OCI-LY3 (cell line): ENCODE measurements at regions not wholly inside any gene's neighbourhood (a gene's known extent, or its start where the extent isn't known, plus 50 kb on each side); places are given as distances from the start of the nearest gene placed in this dataset.

Experiments
- H2AFZ ChIP-seq: fragments of 200-600, 300-600 bp; shearing (Covaris generic); 2 replicates; pipeline ENCODE4 v1.6.0; 2014; ENCODE audit warnings: antibody characterized with exemption, low read depth, low read length
- H3K27ac ChIP-seq: fragments of 200-600, 300-600 bp; sonication (generic); 2 replicates; pipeline ENCODE4 v1.5.1; 2014; ENCODE audit warnings: mild to moderate bottlenecking, low read length, moderate library complexity, mixed read lengths
- H3K27me3 ChIP-seq: fragments of 200-600, 300-600 bp; sonication (generic); 2 replicates; pipeline ENCODE4 v1.6.1; 2014; ENCODE audit warnings: low read depth, low read length, mixed read lengths
- H3K36me3 ChIP-seq: fragments of 200-600, 300-600 bp; sonication (generic); replicated peaks from 2 replicates; pipeline ENCODE3; 2014; ENCODE audit warnings: low read depth, low read length, mixed read lengths
- H3K4me1 ChIP-seq: fragments of 300-600, 200-600 bp; sonication (generic); 2 replicates; pipeline ENCODE4 v1.6.1; 2014; ENCODE audit warnings: low read length, mixed read lengths
- H3K4me2 ChIP-seq: fragments of 200-600, 300-600 bp; sonication (generic); 2 replicates; pipeline ENCODE4 v1.6.1; 2014; ENCODE audit warnings: low read length, mixed read lengths
- H3K4me3 ChIP-seq: fragments of 300-600, 200-600 bp; sonication (generic); 2 replicates; pipeline ENCODE4 v1.5.1; 2014; ENCODE audit warnings: antibody characterized with exemption, mild to moderate bottlenecking, low read length, moderate library complexity
- H3K79me2 ChIP-seq: fragments of 300-600, 200-600 bp; shearing (Covaris generic); 2 replicates; pipeline ENCODE4 v1.6.1; 2014; ENCODE audit warnings: mild to moderate bottlenecking, low read length, mixed read lengths
- H3K9ac ChIP-seq: fragments of 300-600, 200-600 bp; shearing (Covaris generic); 2 replicates; pipeline ENCODE4 v1.6.0; 2014; ENCODE audit warnings: mild to moderate bottlenecking, low read length, moderate library complexity
- H3K9me3 ChIP-seq: fragments of 200-600, 300-600 bp; shearing (Covaris generic); 2 replicates; pipeline ENCODE4 v1.6.1; 2014; ENCODE audit warnings: low read length, mixed read lengths; ENCODE audit not compliant: insufficient read depth
- H4K20me1 ChIP-seq: fragments of 200-600, 300-600 bp; sonication (generic); 2 replicates; pipeline ENCODE4 v1.6.1; 2016; ENCODE audit warnings: low read length, mixed read lengths; ENCODE audit not compliant: insufficient read depth
- EZH2phosphoT487 ChIP-seq: fragments of 200-600 bp; shearing (Covaris generic); IDR thresholded peaks from 2 replicates; pipeline ENCODE4 v1.6.1; 2018; ENCODE audit warnings: antibody characterized with exemption, mixed run types, low read depth
- TF ChIP-seq, protein P1 (sequence below): fragments of 200-600, 300-600 bp; sonication (generic); IDR thresholded peaks from 2 replicates; pipeline ENCODE4 v1.5.1; 2014; ENCODE audit warnings: antibody characterized with exemption, low read length, low read depth

DNA sequence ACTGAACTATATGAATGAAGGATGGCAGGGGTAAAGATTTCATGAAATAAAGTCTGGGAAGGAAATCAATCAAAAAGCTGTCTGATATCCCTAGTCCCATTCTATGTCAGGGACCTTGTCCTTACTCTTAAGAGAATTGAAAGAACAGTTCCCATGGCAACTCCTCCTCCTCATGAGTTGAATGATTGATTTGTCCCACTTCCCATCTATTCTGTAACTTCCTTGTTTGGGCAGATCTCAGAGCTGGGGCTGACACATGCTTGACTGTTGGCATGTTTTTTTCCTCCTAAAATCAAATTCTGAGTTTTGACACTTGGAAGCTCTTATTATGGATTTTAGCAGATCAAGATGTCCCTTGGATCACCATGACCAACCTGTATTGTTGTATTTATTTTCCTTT is 1138.6 kb upstream of the CDH8 start:
- Histone ChIP-seq H3K27ac (no peak overlapping the region), H3K36me3 (no peaks in the 10 kb centered on the region), H3K9me3 (no peaks in the 10 kb centered on the region), H3K27me3 (no peaks in the 10 kb centered on the region), H4K20me1 (no peaks in the 10 kb centered on the region), H3K79me2 (no peaks in the 10 kb centered on the region), H3K4me2 (no peak overlapping the region), H3K4me3 (no peak overlapping the region), H2AFZ (no peak overlapping the region), H3K9ac (no peak overlapping the region), H3K4me1 (no peaks in the 10 kb centered on the region)
- TF ChIP-seq EZH2phosphoT487 = no peak
- TF ChIP-seq, protein P1, sequence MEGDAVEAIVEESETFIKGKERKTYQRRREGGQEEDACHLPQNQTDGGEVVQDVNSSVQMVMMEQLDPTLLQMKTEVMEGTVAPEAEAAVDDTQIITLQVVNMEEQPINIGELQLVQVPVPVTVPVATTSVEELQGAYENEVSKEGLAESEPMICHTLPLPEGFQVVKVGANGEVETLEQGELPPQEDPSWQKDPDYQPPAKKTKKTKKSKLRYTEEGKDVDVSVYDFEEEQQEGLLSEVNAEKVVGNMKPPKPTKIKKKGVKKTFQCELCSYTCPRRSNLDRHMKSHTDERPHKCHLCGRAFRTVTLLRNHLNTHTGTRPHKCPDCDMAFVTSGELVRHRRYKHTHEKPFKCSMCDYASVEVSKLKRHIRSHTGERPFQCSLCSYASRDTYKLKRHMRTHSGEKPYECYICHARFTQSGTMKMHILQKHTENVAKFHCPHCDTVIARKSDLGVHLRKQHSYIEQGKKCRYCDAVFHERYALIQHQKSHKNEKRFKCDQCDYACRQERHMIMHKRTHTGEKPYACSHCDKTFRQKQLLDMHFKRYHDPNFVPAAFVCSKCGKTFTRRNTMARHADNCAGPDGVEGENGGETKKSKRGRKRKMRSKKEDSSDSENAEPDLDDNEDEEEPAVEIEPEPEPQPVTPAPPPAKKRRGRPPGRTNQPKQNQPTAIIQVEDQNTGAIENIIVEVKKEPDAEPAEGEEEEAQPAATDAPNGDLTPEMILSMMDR = no peak

DNA sequence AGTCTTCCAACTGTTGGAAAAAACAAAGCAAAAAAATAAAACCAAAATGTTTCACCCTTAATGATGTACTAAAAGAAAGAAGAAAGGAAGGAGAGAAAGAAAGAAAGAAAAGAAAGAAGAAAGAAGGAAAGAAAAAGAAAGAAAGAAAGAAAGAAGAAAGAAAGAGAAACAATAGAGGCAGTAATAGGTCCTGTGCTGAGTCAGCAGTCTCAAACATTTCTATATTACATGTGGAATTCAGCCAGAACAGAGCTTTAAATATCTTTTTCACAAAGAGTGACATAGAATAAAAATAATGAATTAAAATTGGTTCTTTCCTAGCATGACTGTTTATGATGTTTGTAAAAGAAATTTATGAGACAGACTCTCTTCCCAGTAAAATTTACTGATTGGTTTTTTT is 1135.3 kb upstream of the CDH8 start:
- no peak overlapping the region for H3K9ac ChIP-seq
- no peaks in the 10 kb centered on the region for H4K20me1 ChIP-seq
- H3K36me3 ChIP-seq = no peaks in the 10 kb centered on the region
- H3K79me2 ChIP-seq = no peaks in the 10 kb centered on the region
- no peak overlapping the region for H3K27ac ChIP-seq
- no peaks in the 10 kb centered on the region for H3K9me3 ChIP-seq
- no peak for TF ChIP-seq EZH2phosphoT487
- TF ChIP-seq, protein P1 = no peak
- no peak overlapping the region for H3K4me2 ChIP-seq
- H3K27me3 ChIP-seq = no peaks in the 10 kb centered on the region
- no peak overlapping the region for H2AFZ ChIP-seq
- no peak overlapping the region for H3K4me3 ChIP-seq
- H3K4me1 ChIP-seq = no peaks in the 10 kb centered on the region

DNA sequence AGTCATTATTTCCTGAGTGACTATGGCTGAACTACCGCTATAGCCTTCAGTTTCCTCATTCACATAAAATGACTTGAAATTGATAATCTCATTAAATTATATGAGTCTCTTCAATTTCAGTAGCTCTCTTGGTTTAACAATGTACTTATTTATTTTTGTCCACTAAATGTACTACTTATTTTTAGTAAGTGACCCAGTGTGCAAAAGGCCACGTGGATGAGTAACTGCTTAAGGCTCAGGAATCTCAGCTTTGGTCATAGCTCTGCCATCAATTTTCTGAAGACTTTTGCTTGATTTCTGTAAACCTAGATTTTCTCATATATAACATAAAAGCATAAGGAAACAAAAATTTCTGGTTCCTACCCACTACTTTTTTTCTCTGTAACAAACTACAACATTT is 1132.9 kb upstream of the CDH8 start:
- H3K79me2 ChIP-seq = no peaks in the 10 kb centered on the region
- H3K4me1 ChIP-seq = no peaks in the 10 kb centered on the region
- no peak overlapping the region for H3K9ac ChIP-seq
- H4K20me1 ChIP-seq = no peaks in the 10 kb centered on the region
- TF ChIP-seq, protein P1 = no peak
- no peak for TF ChIP-seq EZH2phosphoT487
- H3K4me2 ChIP-seq = no peak overlapping the region
- no peaks in the 10 kb centered on the region for H3K27me3 ChIP-seq
- H3K36me3 ChIP-seq = no peaks in the 10 kb centered on the region
- no peak overlapping the region for H2AFZ ChIP-seq
- no peak overlapping the region for H3K27ac ChIP-seq
- no peak overlapping the region for H3K4me3 ChIP-seq
- H3K9me3 ChIP-seq = no peaks in the 10 kb centered on the region

DNA sequence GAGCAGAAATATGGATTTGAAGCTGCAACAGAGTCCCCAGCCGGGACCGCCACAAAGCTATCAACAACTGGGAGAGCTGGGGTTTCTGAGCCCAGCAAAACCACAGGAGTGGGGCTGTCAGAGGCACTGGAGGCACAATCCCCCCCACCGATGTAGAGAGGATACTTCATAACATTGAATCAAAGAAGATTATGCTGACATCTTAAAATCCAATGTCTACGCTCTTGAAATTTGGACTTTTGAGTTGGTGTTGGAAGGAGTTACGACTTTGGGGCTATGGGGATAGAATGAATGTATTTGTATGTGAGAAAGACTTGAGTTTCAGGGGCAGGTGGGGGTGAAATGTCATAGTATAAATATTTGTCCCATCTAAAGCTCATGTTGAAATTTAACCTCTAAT is 1121.6 kb upstream of the CDH8 start:
- Histone ChIP-seq H3K36me3 (no peaks in the 10 kb centered on the region), H3K79me2 (no peaks in the 10 kb centered on the region), H3K4me3 (no peak overlapping the region), H3K9me3 (no peaks in the 10 kb centered on the region), H2AFZ (no peak overlapping the region), H3K4me2 (no peak overlapping the region), H3K4me1 (no peaks in the 10 kb centered on the region), H3K27me3 (no peaks in the 10 kb centered on the region), H3K27ac (no peak overlapping the region), H4K20me1 (no peaks in the 10 kb centered on the region), H3K9ac (no peak overlapping the region)
- TF ChIP-seq EZH2phosphoT487 = no peak
- TF ChIP-seq, protein P1 = no peak
